ENCODE measurements at regions not wholly inside any gene's neighbourhood (a gene's known extent, or its start where the extent isn't known, plus 50 kb on each side); places are given as distances from the start of the nearest gene placed in this dataset.

- TF ChIP-seq CTCF (IDR thresholded peaks at IDR 0.05) (no peak), POLR2AphosphoS5 (IDR thresholded peaks at IDR 0.05; ENCODE audit: insufficient read depth in 1 of 2, low read depth in 1 of 2) (no peak), POLR2A (IDR thresholded peaks at IDR 0.05) (no peak)
Measured at GRCh38 chr9:87097238-87097637, 149.9 kb upstream of the GAS1 start.

Data from vagina (tissue), 2 donors.